IPS-NIHi7 (cell line): ENCODE measurements at regions not wholly inside any gene's neighbourhood (a gene's known extent, or its start where the extent isn't known, plus 50 kb on each side); places are given as distances from the start of the nearest gene placed in this dataset.
A peak's percentile ranks its signal among the peaks of the same experiment; 100 is the strongest.

Experiments
- DNase-seq: peaks from one replicate; pipeline ENCODE4 v3.0.0; 2012; ENCODE audit warnings: mixed read lengths; ENCODE audit errors: extremely low spot score

- no peak for DNase-seq
Measured at GRCh38 chr1:170219163-170219562, 73.4 kb downstream of the NTMT2 start.

- no peak for DNase-seq
Measured at GRCh38 chr1:170221031-170221430, 75.3 kb downstream of the NTMT2 start.

GRCh38 chr1:170221495-170221894 is 75.7 kb downstream of the NTMT2 start:
- no peak for DNase-seq

GRCh38 chr1:170224469-170224868 is 78.7 kb downstream of the NTMT2 start:
- no peak for DNase-seq

- DNase-seq = no peak
Measured at GRCh38 chr1:170225781-170226530, 80.2 kb downstream of the NTMT2 start.

GRCh38 chr1:170226767-170227166 is 81.0 kb downstream of the NTMT2 start:
- no peak for DNase-seq

- DNase-seq = no peak
Measured at GRCh38 chr1:170230323-170230722, 84.6 kb downstream of the NTMT2 start.

GRCh38 chr1:170231662-170232061 is 85.9 kb downstream of the NTMT2 start:
- no peak for DNase-seq

GRCh38 chr1:170238704-170239391 is 93.1 kb downstream of the NTMT2 start:
- DNase-seq = no peak

GRCh38 chr1:170239445-170239844 is 93.7 kb downstream of the NTMT2 start:
- DNase-seq = no peak

- DNase-seq = no peak
Measured at GRCh38 chr1:170240409-170240808, 94.7 kb downstream of the NTMT2 start.

GRCh38 chr1:170241266-170241851 is 95.6 kb downstream of the NTMT2 start:
- no peak for DNase-seq

GRCh38 chr1:170247751-170248521 is 102.2 kb downstream of the NTMT2 start:
- DNase-seq = no peak

- DNase-seq = no peak
Measured at GRCh38 chr1:170250531-170251276, 104.9 kb downstream of the NTMT2 start.

- no peak for DNase-seq
Measured at GRCh38 chr1:170252851-170253579, 107.3 kb downstream of the NTMT2 start.

- DNase-seq = no peak
Measured at GRCh38 chr1:170254371-170254770, 108.6 kb downstream of the NTMT2 start.

- DNase-seq = no peak
Measured at GRCh38 chr1:170261669-170262068, 115.9 kb downstream of the NTMT2 start.

GRCh38 chr1:170262276-170262939 is 116.6 kb downstream of the NTMT2 start:
- DNase-seq = no peak

GRCh38 chr1:170265234-170265633 is 119.5 kb downstream of the NTMT2 start:
- no peak for DNase-seq

- peak; percentile 31 for DNase-seq
Measured at GRCh38 chr1:170267317-170267716, 121.6 kb downstream of the NTMT2 start.
